Liver (tissue), 3 donors: ENCODE measurements at regions not wholly inside any gene's neighbourhood (a gene's known extent, or its start where the extent isn't known, plus 50 kb on each side); places are given as distances from the start of the nearest gene placed in this dataset.
"Not testable (repeated sequence)": the region's sequence is repeated elsewhere in the genome, so short reads cannot be mapped to it uniquely, and the experiment has no call there.

ENCODE experiments used
- CTCF ChIP-seq: fragments of 150-350 bp; IDR thresholded peaks from 2 replicates; pipeline ENCODE4 v1.5.1; 2017; ENCODE audit warnings: improper control_type of control experiment, low read depth, low read length; ENCODE audit not compliant: missing input control
- FOXA1 ChIP-seq: IDR thresholded peaks from 2 replicates; pipeline ENCODE4 v1.6.1; 2016; ENCODE audit warnings: antibody characterized with exemption
- GABPA ChIP-seq, 2 donors: IDR thresholded peaks in 1 of 2; conservative IDR thresholded peaks in 1 of 2; 2 replicates each; pipeline ENCODE4 v1.6.1; 2016; ENCODE audit warnings: antibody characterized with exemption in 2 of 2, mild to moderate bottlenecking in 1 of 2, moderate library complexity in 1 of 2
- MAX ChIP-seq: IDR thresholded peaks from 2 replicates; pipeline ENCODE4 v1.6.1; 2016; ENCODE audit warnings: antibody characterized with exemption
- REST ChIP-seq: IDR thresholded peaks from 2 replicates; pipeline ENCODE4 v1.6.1; 2016; ENCODE audit warnings: antibody characterized with exemption, mild to moderate bottlenecking
- SP1 ChIP-seq: IDR thresholded peaks from 2 replicates; pipeline ENCODE4 v1.6.1; 2018; ENCODE audit warnings: antibody characterized with exemption, mild to moderate bottlenecking
- TAF1 ChIP-seq: conservative IDR thresholded peaks from 2 replicates; pipeline ENCODE4 v1.6.1; 2016; ENCODE audit warnings: antibody characterized with exemption, mild to moderate bottlenecking
- YY1 ChIP-seq: IDR thresholded peaks from 2 replicates; pipeline ENCODE4 v1.6.1; 2016; ENCODE audit warnings: antibody characterized with exemption, mild to moderate bottlenecking
- donor health status: healthy.
- donor health status: healthy.

- TF ChIP-seq CTCF; GABPA (IDR thresholded peaks at IDR 0.05 in 1 of 2, conservative IDR thresholded peaks at IDR 0.05 in 1 of 2); YY1; TAF1; FOXA1; MAX; SP1; REST: not testable (repeated sequence)
Measured at GRCh38 chr21:10382135-10382534, 139.2 kb upstream of the TPTE start.
